ENCODE measurements at regions not wholly inside any gene's neighbourhood (a gene's known extent, or its start where the extent isn't known, plus 50 kb on each side); places are given as distances from the start of the nearest gene placed in this dataset.

GRCh38 chr10:71066600-71066999, 145.8 kb upstream of the UNC5B start:
- peaks cover 20% of the 10 kb centered on the region for H3K27me3 ChIP-seq (ENCODE audit: control insufficient read depth, insufficient read depth, low read length)
- H3K9me3 ChIP-seq (replicated peaks; ENCODE audit: low read length), result no peaks in the 10 kb centered on the region
- H3K36me3 ChIP-seq (ENCODE audit: insufficient read depth, low read length), result no peaks in the 10 kb centered on the region
- H3K4me3 ChIP-seq (ENCODE audit: low read length), result no peak overlapping the region
- H3K4me1 ChIP-seq (ENCODE audit: control insufficient read depth, insufficient read depth, low read length), result peaks cover 4% of the 10 kb centered on the region
- no peak overlapping the region for H3K9ac ChIP-seq (ENCODE audit: low read depth, low read length)
- no peak overlapping the region for H3K4me2 ChIP-seq (ENCODE audit: low read length)

- Histone ChIP-seq H3K4me2 (ENCODE audit: low read length) (no peak overlapping the region), H3K9ac (ENCODE audit: low read depth, low read length) (no peak overlapping the region), H3K9me3 (replicated peaks; ENCODE audit: low read length) (no peaks in the 10 kb centered on the region), H3K36me3 (ENCODE audit: insufficient read depth, low read length) (no peaks in the 10 kb centered on the region), H3K27me3 (ENCODE audit: control insufficient read depth, insufficient read depth, low read length) (peaks cover 21% of the 10 kb centered on the region), H3K4me3 (ENCODE audit: low read length) (no peak overlapping the region), H3K4me1 (ENCODE audit: control insufficient read depth, insufficient read depth, low read length) (peaks cover 4% of the 10 kb centered on the region)
These were observed 145.2 kb upstream of the UNC5B start for GRCh38 chr10:71067098-71067740.

GRCh38 chr10:71068861-71069271, 143.5 kb upstream of the UNC5B start:
- no peak overlapping the region for H3K4me2 ChIP-seq (ENCODE audit: low read length)
- H3K9ac ChIP-seq (ENCODE audit: low read depth, low read length), result no peak overlapping the region
- no peak overlapping the region for H3K4me3 ChIP-seq (ENCODE audit: low read length)
- no peaks in the 10 kb centered on the region for H3K36me3 ChIP-seq (ENCODE audit: insufficient read depth, low read length)
- H3K4me1 ChIP-seq (ENCODE audit: control insufficient read depth, insufficient read depth, low read length), result peaks cover 4% of the 10 kb centered on the region
- H3K27me3 ChIP-seq (ENCODE audit: control insufficient read depth, insufficient read depth, low read length), result peaks cover 29% of the 10 kb centered on the region
- no peaks in the 10 kb centered on the region for H3K9me3 ChIP-seq (replicated peaks; ENCODE audit: low read length)

GRCh38 chr10:71069909-71070666, 142.3 kb upstream of the UNC5B start:
- Histone ChIP-seq H3K9ac (ENCODE audit: low read depth, low read length) (no peak overlapping the region), H3K4me2 (ENCODE audit: low read length) (no peak overlapping the region), H3K9me3 (replicated peaks; ENCODE audit: low read length) (no peaks in the 10 kb centered on the region), H3K4me3 (ENCODE audit: low read length) (no peak overlapping the region), H3K27me3 (ENCODE audit: control insufficient read depth, insufficient read depth, low read length) (peaks cover 39% of the 10 kb centered on the region), H3K4me1 (ENCODE audit: control insufficient read depth, insufficient read depth, low read length) (peaks cover 4% of the 10 kb centered on the region), H3K36me3 (ENCODE audit: insufficient read depth, low read length) (no peaks in the 10 kb centered on the region)

- Histone ChIP-seq H3K36me3 (ENCODE audit: insufficient read depth, low read length) (no peaks in the 10 kb centered on the region), H3K4me1 (ENCODE audit: control insufficient read depth, insufficient read depth, low read length) (peaks cover 4% of the 10 kb centered on the region), H3K4me3 (ENCODE audit: low read length) (no peak overlapping the region), H3K27me3 (ENCODE audit: control insufficient read depth, insufficient read depth, low read length) (peaks cover 43% of the 10 kb centered on the region), H3K9me3 (replicated peaks; ENCODE audit: low read length) (no peaks in the 10 kb centered on the region), H3K9ac (ENCODE audit: low read depth, low read length) (no peak overlapping the region), H3K4me2 (ENCODE audit: low read length) (no peak overlapping the region)
These were observed 141.6 kb upstream of the UNC5B start for GRCh38 chr10:71070741-71071140.

GRCh38 chr10:71072131-71072822, 140.1 kb upstream of the UNC5B start:
- peaks cover 56% of the 10 kb centered on the region for H3K27me3 ChIP-seq (ENCODE audit: control insufficient read depth, insufficient read depth, low read length)
- H3K36me3 ChIP-seq (ENCODE audit: insufficient read depth, low read length), result no peaks in the 10 kb centered on the region
- H3K4me2 ChIP-seq (ENCODE audit: low read length), result no peak overlapping the region
- peaks cover 4% of the 10 kb centered on the region for H3K4me1 ChIP-seq (ENCODE audit: control insufficient read depth, insufficient read depth, low read length)
- no peak overlapping the region for H3K4me3 ChIP-seq (ENCODE audit: low read length)
- no peaks in the 10 kb centered on the region for H3K9me3 ChIP-seq (replicated peaks; ENCODE audit: low read length)
- H3K9ac ChIP-seq (ENCODE audit: low read depth, low read length), result no peak overlapping the region

- Histone ChIP-seq H3K4me2 (ENCODE audit: low read length) (no peak overlapping the region), H3K4me3 (ENCODE audit: low read length) (no peak overlapping the region), H3K36me3 (ENCODE audit: insufficient read depth, low read length) (no peaks in the 10 kb centered on the region), H3K9me3 (replicated peaks; ENCODE audit: low read length) (no peaks in the 10 kb centered on the region), H3K4me1 (ENCODE audit: control insufficient read depth, insufficient read depth, low read length) (peaks cover 4% of the 10 kb centered on the region), H3K9ac (ENCODE audit: low read depth, low read length) (no peak overlapping the region), H3K27me3 (ENCODE audit: control insufficient read depth, insufficient read depth, low read length) (peaks cover 61% of the 10 kb centered on the region)
These were observed 139.6 kb upstream of the UNC5B start for GRCh38 chr10:71072823-71073210.

- no peak overlapping the region for H3K9ac ChIP-seq (ENCODE audit: low read depth, low read length)
- no peak overlapping the region for H3K4me2 ChIP-seq (ENCODE audit: low read length)
- peaks cover 4% of the 10 kb centered on the region for H3K4me1 ChIP-seq (ENCODE audit: control insufficient read depth, insufficient read depth, low read length)
- H3K4me3 ChIP-seq (ENCODE audit: low read length), result no peak overlapping the region
- no peaks in the 10 kb centered on the region for H3K36me3 ChIP-seq (ENCODE audit: insufficient read depth, low read length)
- H3K27me3 ChIP-seq (ENCODE audit: control insufficient read depth, insufficient read depth, low read length), result peaks cover 67% of the 10 kb centered on the region
- no peaks in the 10 kb centered on the region for H3K9me3 ChIP-seq (replicated peaks; ENCODE audit: low read length)
These were observed 138.8 kb upstream of the UNC5B start for GRCh38 chr10:71073451-71074175.

- H3K27me3 ChIP-seq (ENCODE audit: control insufficient read depth, insufficient read depth, low read length), result peaks cover 72% of the 10 kb centered on the region
These were observed 138.1 kb upstream of the UNC5B start for GRCh38 chr10:71074176-71074755.

GRCh38 chr10:71075086-71075758, 137.1 kb upstream of the UNC5B start:
- Histone ChIP-seq H3K4me2 (ENCODE audit: low read length) (no peak overlapping the region), H3K4me3 (ENCODE audit: low read length) (no peak overlapping the region), H3K4me1 (ENCODE audit: control insufficient read depth, insufficient read depth, low read length) (no peaks in the 10 kb centered on the region), H3K36me3 (ENCODE audit: insufficient read depth, low read length) (no peaks in the 10 kb centered on the region), H3K27me3 (ENCODE audit: control insufficient read depth, insufficient read depth, low read length) (peaks cover 81% of the 10 kb centered on the region), H3K9ac (ENCODE audit: low read depth, low read length) (no peak overlapping the region), H3K9me3 (replicated peaks; ENCODE audit: low read length) (no peaks in the 10 kb centered on the region)

More at GRCh38 chr10:71074176-71074755, 138.1 kb upstream of the UNC5B start:
- Histone ChIP-seq H3K9ac (ENCODE audit: low read depth, low read length) (no peak overlapping the region), H3K36me3 (ENCODE audit: insufficient read depth, low read length) (no peaks in the 10 kb centered on the region), H3K4me3 (ENCODE audit: low read length) (no peak overlapping the region), H3K4me2 (ENCODE audit: low read length) (no peak overlapping the region), H3K4me1 (ENCODE audit: control insufficient read depth, insufficient read depth, low read length) (no peaks in the 10 kb centered on the region), H3K9me3 (replicated peaks; ENCODE audit: low read length) (no peaks in the 10 kb centered on the region)
